Caco-2 (cell line): ENCODE measurements at regions not wholly inside any gene's neighbourhood (a gene's known extent, or its start where the extent isn't known, plus 50 kb on each side); places are given as distances from the start of the nearest gene placed in this dataset.

ENCODE experiments used
- BruUV-seq: library from RNA; stranded (reverse); fragments of 400-500 nt; replicated peaks from 2 replicates; lab custom pipeline; 2021; lab: Mats Ljungman, UMichigan
- CTCF ChIA-PET: fragments of 300-600 bp; sonication (Branson Sonifier 250); formaldehyde crosslinking; loops from one replicate; lab custom pipeline; 2022; ENCODE audit warnings: antibody characterized with exemption; lab: Charles Lee
- POLR2A ChIA-PET: fragments of 300-600 bp; sonication (Branson Sonifier 250); formaldehyde crosslinking; loops from one replicate; lab custom pipeline; 2022; ENCODE audit warnings: antibody characterized with exemption; lab: Charles Lee
- DNase-seq, 2 experiments: peaks; one replicate each; pipeline versions ENCODE4 v3.0.0 to v3.0.0-alpha.2; 2020 to 2022
- H3K27me3 ChIP-seq: replicated peaks from 2 replicates; pipeline ENCODE4 v1.6.0; 2011; ENCODE audit warnings: low read length; ENCODE audit not compliant: control insufficient read depth, insufficient read depth
- H3K36me3 ChIP-seq: 2 replicates; pipeline ENCODE4 v1.5.1; 2011; ENCODE audit warnings: low read length; ENCODE audit not compliant: control insufficient read depth, insufficient read depth
- H3K4me1 ChIP-seq: fragments of 250-450 bp; sonication (Bioruptor Pico); 2 replicates; pipeline ENCODE4 v1.5.1; 2020; ENCODE audit warnings: mild to moderate bottlenecking
- H3K4me3 ChIP-seq: 2 replicates; pipeline ENCODE4 v1.5.1; 2011; ENCODE audit warnings: low read depth, mild to moderate bottlenecking, control low read depth, low read length
- H3K9me3 ChIP-seq: fragments of 250-450 bp; sonication (Bioruptor Pico); 2 replicates; pipeline ENCODE4 v1.5.1; 2020; ENCODE audit warnings: mild to moderate bottlenecking, moderate library complexity
- H3K27ac Mint-ChIP-seq: one replicate; pipeline ENCODE4 v1.8.0; 2022; ENCODE audit warnings: mixed read lengths; ENCODE audit not compliant: unreplicated experiment
- H3K27me3 Mint-ChIP-seq: one replicate; pipeline ENCODE4 v1.8.0; 2022; ENCODE audit warnings: mixed read lengths; ENCODE audit not compliant: insufficient read depth, unreplicated experiment
- H3K36me3 Mint-ChIP-seq: one replicate; pipeline ENCODE4 v1.8.0; 2022; ENCODE audit warnings: mild to moderate bottlenecking, mixed read lengths; ENCODE audit not compliant: insufficient read depth, unreplicated experiment
- H3K4me1 Mint-ChIP-seq: one replicate; pipeline ENCODE4 v1.8.0; 2022; ENCODE audit warnings: low read depth, mixed read lengths; ENCODE audit not compliant: unreplicated experiment
- H3K4me3 Mint-ChIP-seq: one replicate; pipeline ENCODE4 v1.8.0; 2022; ENCODE audit warnings: mild to moderate bottlenecking, moderate library complexity, mixed read lengths; ENCODE audit not compliant: unreplicated experiment
- H3K9me3 Mint-ChIP-seq: one replicate; pipeline ENCODE4 v1.8.0; 2022; ENCODE audit warnings: mixed read lengths; ENCODE audit not compliant: unreplicated experiment
- intact Hi-C: fragments of 100-400 bp; cut with micrococcal nuclease; formaldehyde crosslinking; loops from one replicate; pipeline ENCODE4 v1.10.0; 2022; ENCODE audit not compliant: unreplicated experiment
- TF ChIP-seq, protein P1 (sequence below), 2 experiments: fragments of 200-600 bp in 1 of 2; IDR thresholded peaks; 1 replicate in 1 of 2; 2 replicates in 1 of 2; pipeline versions ENCODE4 v1.5.1 to v1.8.0; 2011 to 2022; ENCODE audit warnings: antibody characterized with exemption in 1 of 2, control low read depth in 1 of 2, inconsistent platforms in 1 of 2, low read depth in 1 of 2, low read length in 1 of 2, mild to moderate bottlenecking in 1 of 2, moderate library complexity in 1 of 2; ENCODE audit not compliant: insufficient read depth in 1 of 2, severe bottlenecking in 1 of 2, unreplicated experiment in 1 of 2

DNA sequence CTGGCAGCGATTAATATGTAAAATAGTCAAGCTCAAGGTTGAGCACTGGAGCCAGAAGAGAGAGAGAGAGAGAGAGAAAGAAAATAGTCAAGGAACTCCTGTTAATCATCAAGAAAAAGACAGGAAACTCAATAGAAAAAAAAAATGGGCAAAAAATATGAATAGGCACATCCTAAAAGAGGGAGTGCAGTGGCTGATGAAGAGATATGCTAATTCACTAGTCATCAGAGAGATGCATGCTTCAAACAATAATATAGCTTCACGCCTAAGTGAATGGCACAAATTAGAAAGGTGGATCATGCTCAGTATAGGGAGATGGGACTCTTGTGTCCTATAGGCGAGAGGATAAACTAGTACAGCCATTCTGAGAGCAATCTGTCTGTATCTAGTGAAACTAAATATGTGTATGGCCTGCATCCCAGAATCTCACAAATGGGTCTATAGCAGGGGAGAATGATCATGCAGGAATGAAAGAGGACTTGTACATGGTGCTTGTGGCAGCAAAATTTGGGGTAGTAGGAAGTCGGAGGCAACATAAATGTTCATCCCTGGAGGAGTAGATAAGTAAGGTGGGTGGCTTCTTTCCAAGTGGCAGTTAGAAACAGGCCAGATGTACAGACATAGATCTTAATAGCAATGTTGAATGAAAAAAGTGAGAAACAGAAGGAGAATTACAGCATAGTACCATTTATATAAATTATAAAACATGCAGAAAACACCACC, 176.8 kb downstream of the VEGFA start:
- Histone ChIP-seq H3K27me3 (no peaks in the 10 kb centered on the region), H3K4me1 (no peaks in the 10 kb centered on the region; the same call in 1 of the 2 replicates), H3K9me3 (no peaks in the 10 kb centered on the region), H3K4me3 (no peak overlapping the region), H3K36me3 (no peaks in the 10 kb centered on the region)
- intact Hi-C loops: no loop called here
- Mint-ChIP-seq H3K36me3 (no peaks in the 10 kb centered on the region), H3K27ac (no peak overlapping the region), H3K27me3 (no peaks in the 10 kb centered on the region), H3K4me3 (no peak overlapping the region), H3K9me3 (peaks cover 10% of the 10 kb centered on the region), H3K4me1 (no peaks in the 10 kb centered on the region)
- no peak for DNase-seq
- no TSS peak for BruUV-seq
- ChIA-PET POLR2A (no interaction called here), CTCF (no interaction called here)
- TF ChIP-seq, protein P1, sequence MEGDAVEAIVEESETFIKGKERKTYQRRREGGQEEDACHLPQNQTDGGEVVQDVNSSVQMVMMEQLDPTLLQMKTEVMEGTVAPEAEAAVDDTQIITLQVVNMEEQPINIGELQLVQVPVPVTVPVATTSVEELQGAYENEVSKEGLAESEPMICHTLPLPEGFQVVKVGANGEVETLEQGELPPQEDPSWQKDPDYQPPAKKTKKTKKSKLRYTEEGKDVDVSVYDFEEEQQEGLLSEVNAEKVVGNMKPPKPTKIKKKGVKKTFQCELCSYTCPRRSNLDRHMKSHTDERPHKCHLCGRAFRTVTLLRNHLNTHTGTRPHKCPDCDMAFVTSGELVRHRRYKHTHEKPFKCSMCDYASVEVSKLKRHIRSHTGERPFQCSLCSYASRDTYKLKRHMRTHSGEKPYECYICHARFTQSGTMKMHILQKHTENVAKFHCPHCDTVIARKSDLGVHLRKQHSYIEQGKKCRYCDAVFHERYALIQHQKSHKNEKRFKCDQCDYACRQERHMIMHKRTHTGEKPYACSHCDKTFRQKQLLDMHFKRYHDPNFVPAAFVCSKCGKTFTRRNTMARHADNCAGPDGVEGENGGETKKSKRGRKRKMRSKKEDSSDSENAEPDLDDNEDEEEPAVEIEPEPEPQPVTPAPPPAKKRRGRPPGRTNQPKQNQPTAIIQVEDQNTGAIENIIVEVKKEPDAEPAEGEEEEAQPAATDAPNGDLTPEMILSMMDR (IDR thresholded peaks at IDR 0.05; ENCODE audit: insufficient read depth in 1 of 2, low read depth in 1 of 2, low read length in 1 of 2, severe bottlenecking in 1 of 2, unreplicated experiment in 1 of 2): no peak

DNA sequence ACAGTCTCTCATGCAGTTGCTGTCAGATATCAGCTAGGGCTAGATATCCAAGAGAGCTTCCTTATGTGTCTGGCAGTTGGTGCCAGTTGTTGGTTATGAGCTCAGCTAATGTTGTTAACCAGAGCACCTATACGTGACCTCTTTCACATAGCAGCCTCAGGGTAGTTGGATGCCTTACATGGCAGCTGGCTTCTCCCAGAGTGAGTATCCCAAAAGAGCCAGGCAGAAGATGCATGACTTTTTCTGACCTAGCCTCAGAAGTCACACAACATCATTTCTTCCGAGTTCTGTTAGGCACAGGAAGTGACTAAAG, 175.7 kb downstream of the VEGFA start:
- no peak overlapping the region for H3K4me3 ChIP-seq
- Mint-ChIP-seq H3K27ac (no peak overlapping the region), H3K4me3 (no peak overlapping the region), H3K9me3 (peaks cover 10% of the 10 kb centered on the region), H3K36me3 (no peaks in the 10 kb centered on the region), H3K27me3 (no peaks in the 10 kb centered on the region), H3K4me1 (no peaks in the 10 kb centered on the region)
- intact Hi-C loops: no loop called here
- H3K4me1 ChIP-seq: no peaks in the 10 kb centered on the region; the same call in 1 of the 2 replicates
- no TSS peak for BruUV-seq
- no peaks in the 10 kb centered on the region for H3K36me3 ChIP-seq
- ChIA-PET POLR2A (no interaction called here), CTCF (no interaction called here)
- H3K27me3 ChIP-seq: no peaks in the 10 kb centered on the region
- no peaks in the 10 kb centered on the region for H3K9me3 ChIP-seq
- no peak for DNase-seq
- TF ChIP-seq, protein P1 (IDR thresholded peaks at IDR 0.05; ENCODE audit: insufficient read depth in 1 of 2, low read depth in 1 of 2, low read length in 1 of 2, severe bottlenecking in 1 of 2, unreplicated experiment in 1 of 2): no peak

DNA sequence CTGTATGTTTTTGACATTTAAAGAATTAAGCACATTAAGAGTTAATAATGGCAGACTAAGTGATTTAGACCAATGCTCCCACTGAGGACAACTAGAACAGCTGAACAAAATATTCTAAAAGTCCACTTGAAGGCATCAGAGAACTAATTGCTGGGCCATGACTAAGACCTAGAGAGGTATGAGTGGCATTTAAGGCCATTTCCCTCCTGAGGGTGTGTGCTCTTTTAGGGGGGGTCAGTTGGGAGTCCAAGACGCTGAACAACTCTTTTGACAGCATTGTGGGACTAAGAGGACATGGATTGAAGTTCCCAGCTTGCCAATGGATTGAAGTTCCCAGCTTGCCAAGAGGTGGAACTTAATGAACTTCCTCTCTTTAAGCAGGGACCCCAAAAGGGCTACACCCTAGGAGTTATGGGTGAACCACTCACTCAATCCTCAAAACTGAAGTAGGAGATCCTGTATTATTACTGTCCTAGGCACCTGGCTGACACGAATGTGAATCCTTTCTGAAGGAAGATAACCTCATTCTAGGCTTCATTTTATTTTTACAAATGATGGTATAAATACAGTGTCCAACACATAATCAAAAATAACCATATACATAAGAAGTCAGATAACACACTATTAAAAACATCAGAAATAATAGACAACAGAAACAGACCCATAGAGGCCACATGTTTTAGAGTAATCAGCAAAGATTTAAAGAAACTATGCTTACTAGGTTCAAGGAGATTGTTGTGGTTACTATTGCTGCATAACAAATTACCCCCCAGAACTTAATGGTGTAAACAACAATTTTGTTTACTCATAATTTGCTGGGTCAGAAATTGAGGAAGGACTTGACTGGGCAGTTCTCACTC, 175.1 kb downstream of the VEGFA start:
- Mint-ChIP-seq H3K9me3 (peaks cover 10% of the 10 kb centered on the region), H3K4me3 (no peak overlapping the region), H3K4me1 (no peaks in the 10 kb centered on the region), H3K36me3 (no peaks in the 10 kb centered on the region), H3K27me3 (no peaks in the 10 kb centered on the region), H3K27ac (no peak overlapping the region)
- no peaks in the 10 kb centered on the region for H3K36me3 ChIP-seq
- intact Hi-C loops: no loop called here
- no peaks in the 10 kb centered on the region for H3K9me3 ChIP-seq
- no peak overlapping the region for H3K4me3 ChIP-seq
- DNase-seq: no peak
- CTCF ChIA-PET: no interaction called here
- no peaks in the 10 kb centered on the region for H3K27me3 ChIP-seq
- no peaks in the 10 kb centered on the region; the same call in 1 of the 2 replicates for H3K4me1 ChIP-seq
- no TSS peak for BruUV-seq
- POLR2A ChIA-PET: no interaction called here
- TF ChIP-seq, protein P1 (IDR thresholded peaks at IDR 0.05; ENCODE audit: insufficient read depth in 1 of 2, low read depth in 1 of 2, low read length in 1 of 2, severe bottlenecking in 1 of 2, unreplicated experiment in 1 of 2): no peak
